K562 (cell line): ENCODE measurements at regions not wholly inside any gene's neighbourhood (a gene's known extent, or its start where the extent isn't known, plus 50 kb on each side); places are given as distances from the start of the nearest gene placed in this dataset.

ENCODE experiments used
- ATAC-seq: fragments of 200-7000 bp; cut with Tn5 transposase; 3 replicates; pipeline ENCODE4 v1.9.1; 2020; ENCODE audit warnings: moderate library complexity
- BruUV-seq: library from RNA; stranded (reverse); fragments of 400-500 nt; replicated peaks from 2 replicates; lab custom pipeline; 2021; lab: Mats Ljungman, UMichigan
- CTCF ChIA-PET: fragments of 300-600 bp; formaldehyde crosslinking; extraction: SDS; loops from one replicate; lab custom pipeline; 2021; ENCODE audit warnings: low intra/inter-chr PET ratio; lab: Yijun Ruan, JAX
- POLR2A ChIA-PET: fragments of 300-600, 350-650 bp; sonication (Branson Sonifier 250); formaldehyde crosslinking; extraction: SDS; loops from one replicate; lab custom pipeline; 2021; ENCODE audit warnings: antibody characterized with exemption, inconsistent platforms; lab: Yijun Ruan, JAX
- DNase-seq, 4 experiments: peaks; one replicate each; pipeline versions ENCODE4 v3.0.0 to v3.0.0-alpha.2; 2011 to 2018; ENCODE audit warnings: low spot score in 3 of 4, mixed read lengths in 3 of 4; ENCODE audit errors: extremely low read depth in 1 of 4
- FAIRE-seq: peaks from 2 replicates; lab custom pipeline; 2011; peaks lifted over from hg19 to GRCh38; lab: Jason Lieb, UNC
- H2AFZ ChIP-seq: 2 replicates; pipeline ENCODE4 v1.6.0; 2011; ENCODE audit warnings: low read depth, low read length, control low read depth, inconsistent platforms
- H3K27ac ChIP-seq: fragments of 200-600 bp; 3 replicates; pipeline ENCODE4 v1.8.0; 2011; ENCODE audit warnings: low read depth, mild to moderate bottlenecking, control low read depth, inconsistent platforms, low read length, moderate library complexity, mixed read lengths; ENCODE audit errors: extremely low read depth
- H3K27me3 ChIP-seq, 2 experiments: fragments of 300-600 bp in 1 of 2; 2 replicates in 1 of 2; 3 replicates in 1 of 2; pipeline versions ENCODE4 v1.6.0 to v1.8.0; 2011; ENCODE audit warnings: inconsistent platforms in 2 of 2, low read length in 2 of 2, mild to moderate bottlenecking in 1 of 2, mixed read lengths in 1 of 2, moderate library complexity in 1 of 2; ENCODE audit not compliant: control insufficient read depth in 2 of 2, insufficient read depth in 2 of 2
- H3K36me3 ChIP-seq: fragments of 300-600 bp; 3 replicates; pipeline ENCODE4 v1.8.0; 2011; ENCODE audit warnings: mild to moderate bottlenecking, low read length, inconsistent platforms; ENCODE audit not compliant: control insufficient read depth, insufficient read depth
- H3K4me1 ChIP-seq, 2 experiments: fragments of 200-600 bp in 1 of 2; replicated peaks in 1 of 2; 2 replicates in 1 of 2; 3 replicates in 1 of 2; pipeline versions ENCODE4 v1.5.1 to v1.8.0; 2011; ENCODE audit warnings: inconsistent platforms in 2 of 2, low read length in 2 of 2, mild to moderate bottlenecking in 1 of 2, mixed read lengths in 1 of 2, moderate library complexity in 1 of 2; ENCODE audit not compliant: control insufficient read depth in 2 of 2, insufficient read depth in 2 of 2
- H3K4me2 ChIP-seq: 2 replicates; pipeline ENCODE4 v1.6.1; 2011; ENCODE audit warnings: low read length, control low read depth, inconsistent platforms, mixed read lengths; ENCODE audit not compliant: insufficient read depth
- H3K4me3 ChIP-seq: fragments of 200-600 bp; sonication (generic), shearing (Covaris generic); 2 replicates; pipeline ENCODE4 v1.5.1; 2016; ENCODE audit warnings: control low read depth, inconsistent platforms
- H3K79me2 ChIP-seq: fragments of 200-600 bp; 3 replicates; pipeline ENCODE4 v1.8.0; 2011; ENCODE audit warnings: low read length, inconsistent platforms; ENCODE audit not compliant: control insufficient read depth, insufficient read depth
- H3K9ac ChIP-seq, 2 experiments: 2 replicates each; pipeline versions ENCODE4 v1.6.0 to v1.6.1; 2011; ENCODE audit warnings: low read depth in 2 of 2, low read length in 2 of 2, control low read depth in 1 of 2, inconsistent platforms in 1 of 2, mild to moderate bottlenecking in 1 of 2, mixed read lengths in 1 of 2; ENCODE audit not compliant: insufficient read depth in 1 of 2
- H3K9me1 ChIP-seq: one replicate; pipeline ENCODE4 v1.6.0; 2011; ENCODE audit warnings: inconsistent platforms, mild to moderate bottlenecking, low read length, moderate library complexity; ENCODE audit not compliant: control insufficient read depth, insufficient read depth
- H3K9me3 ChIP-seq: replicated peaks from 2 replicates; pipeline ENCODE4 v1.5.1; 2011; ENCODE audit warnings: low read depth, low read length, inconsistent platforms; ENCODE audit not compliant: control insufficient read depth, insufficient read depth
- H4K20me1 ChIP-seq: replicated peaks from 2 replicates; pipeline ENCODE4 v1.6.1; 2011; ENCODE audit warnings: low read length, inconsistent platforms, mixed read lengths; ENCODE audit not compliant: control insufficient read depth, insufficient read depth
- ARID2 ChIP-seq: fragments of 450-650 bp; IDR thresholded peaks from 2 replicates; pipeline ENCODE4 v1.6.1; 2017; ENCODE audit warnings: antibody characterized with exemption, mild to moderate bottlenecking
- BRD4 ChIP-seq: fragments of 200-600 bp; sonication (generic); IDR thresholded peaks from 2 replicates; pipeline ENCODE4 v1.6.1; 2017; ENCODE audit warnings: inconsistent platforms
- CCNT2 ChIP-seq: IDR thresholded peaks from 2 replicates; pipeline ENCODE4 v1.6.1; 2011; ENCODE audit warnings: borderline replicate concordance, low read depth, mild to moderate bottlenecking, moderate library complexity, mixed read lengths, low read length; ENCODE audit not compliant: insufficient read length; ENCODE audit errors: extremely low read depth
- CEBPB ChIP-seq: fragments of 450-650 bp; IDR thresholded peaks from 2 replicates; pipeline ENCODE4 v1.6.1; 2016; ENCODE audit warnings: missing genetic modification characterization, missing compliant biosample characterization
- CEBPG ChIP-seq, 3 experiments: fragments of 200-800 bp in 1 of 3; sonication (Bioruptor generic) in 1 of 3; sonication (generic) in 1 of 3; formaldehyde crosslinking in 1 of 3; IDR thresholded peaks in 2 of 3; conservative IDR thresholded peaks in 1 of 3; 2 replicates each; pipeline versions ENCODE4 v1.6.1 to v1.8.0; 2016 to 2022; ENCODE audit warnings: missing compliant biosample characterization in 2 of 3, missing genetic modification characterization in 2 of 3, mild to moderate bottlenecking in 1 of 3, missing genetic modification reagents in 1 of 3
- MBD2 ChIP-seq: sonication (generic); IDR thresholded peaks from 2 replicates; pipeline ENCODE4 v1.6.1; 2016; ENCODE audit warnings: low read depth, borderline replicate concordance
- NR1H2 ChIP-seq: sonication (generic); formaldehyde crosslinking; IDR thresholded peaks from 2 replicates; pipeline ENCODE4 v1.4.0; 2020; ENCODE audit warnings: mild to moderate bottlenecking, missing genetic modification reagents
- SMC3 ChIP-seq: conservative IDR thresholded peaks from 2 replicates; pipeline ENCODE4 v1.6.1; 2011; ENCODE audit warnings: low read depth, low read length, improper control_type of control experiment; ENCODE audit not compliant: insufficient read depth
- WGBS: fragments of 100-300 bp; shearing (Covaris generic); methylation state at CpG from one replicate; pipeline ENCODE4 v1.1.6; 2016; ENCODE audit warnings: low coverage, mixed read lengths; ENCODE audit not compliant: insufficient coverage; ENCODE audit errors: missing lambda C conversion rate; 5-methylcytosine and 5-hydroxymethylcytosine counted together
- in situ Hi-C: fragments of 300-500 bp; cut with MboI; formaldehyde crosslinking; loops from 4 replicates; pipeline ENCODE4 v1.15.0; 2018; ENCODE audit warnings: inconsistent platforms, mixed read lengths
- intact Hi-C: fragments of 100-400 bp; cut with micrococcal nuclease; formaldehyde crosslinking; loops from 2 replicates; pipeline ENCODE4 v1.14.2; 2022
- TF ChIP-seq, protein P1 (sequence below): IDR thresholded peaks from 2 replicates; pipeline ENCODE4 v1.6.1; 2011; ENCODE audit not compliant: insufficient read length; ENCODE audit errors: extremely low read depth
- TF ChIP-seq, protein P2 (sequence below): sonication (generic); formaldehyde crosslinking; IDR thresholded peaks from 2 replicates; pipeline ENCODE4 v1.8.1; 2023; ENCODE audit warnings: mild to moderate bottlenecking, missing genetic modification reagents

DNA sequence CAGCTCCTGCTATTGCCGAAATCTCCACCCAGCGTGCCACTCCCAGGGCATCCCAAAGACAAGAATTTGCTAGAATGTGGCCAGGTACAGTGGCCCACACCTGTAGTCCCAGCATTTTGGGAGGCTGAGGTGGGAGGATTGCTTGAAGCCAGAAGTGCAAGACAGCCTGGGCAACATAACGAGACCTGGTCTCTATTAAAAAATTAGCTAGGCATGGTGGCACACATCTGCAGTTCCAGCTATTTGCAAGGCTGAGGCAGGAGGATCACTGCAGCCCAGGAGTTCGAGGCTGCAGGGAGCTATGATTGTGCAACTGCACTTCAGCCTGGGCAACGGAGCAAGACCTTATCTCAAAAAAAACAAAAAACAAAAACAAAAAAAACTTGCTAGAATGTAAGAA lies 73.3 kb upstream of the LYZL2 start:
- in situ Hi-C loops = no loop called here
- Histone ChIP-seq H3K36me3 (no peaks in the 10 kb centered on the region), H3K4me3 (no peak overlapping the region), H3K9ac (no peak overlapping the region), H3K4me2 (no peak overlapping the region), H3K4me1 (no peaks in the 10 kb centered on the region; a peak in 1 of 5 replicates), H3K9me3 (no peaks in the 10 kb centered on the region), H4K20me1 (no peaks in the 10 kb centered on the region), H2AFZ (no peak overlapping the region), H3K79me2 (no peaks in the 10 kb centered on the region), H3K9me1 (no peaks in the 10 kb centered on the region), H3K27ac (no peak overlapping the region), H3K27me3 (peaks cover 23 to 45% of the 10 kb centered on the region in 2 experiments)
- 0% methylated on average over 5 of the region's 5 CpGs for WGBS
- no peak for FAIRE-seq
- no TSS peak for BruUV-seq
- no peak for DNase-seq
- intact Hi-C loops = no loop called here
- TF ChIP-seq BRD4 (no peak), NR1H2 (CRISPR knock-in tag) (no peak), SMC3 (no peak), MBD2 (no peak), ARID2 (no peak), CCNT2 (no peak), CEBPB (peak; percentile 65), CEBPG (CRISPR knock-in tag; IDR thresholded peaks at IDR 0.05) (no peak), CEBPG (tag; conservative IDR thresholded peaks at IDR 0.05 in 1 of 2, IDR thresholded peaks at IDR 0.05 in 1 of 2) (0 out of 4 replicates have a peak, but pooled peaks of 1 of the 2 experiments have one; percentile 8)
- TF ChIP-seq, protein P1, sequence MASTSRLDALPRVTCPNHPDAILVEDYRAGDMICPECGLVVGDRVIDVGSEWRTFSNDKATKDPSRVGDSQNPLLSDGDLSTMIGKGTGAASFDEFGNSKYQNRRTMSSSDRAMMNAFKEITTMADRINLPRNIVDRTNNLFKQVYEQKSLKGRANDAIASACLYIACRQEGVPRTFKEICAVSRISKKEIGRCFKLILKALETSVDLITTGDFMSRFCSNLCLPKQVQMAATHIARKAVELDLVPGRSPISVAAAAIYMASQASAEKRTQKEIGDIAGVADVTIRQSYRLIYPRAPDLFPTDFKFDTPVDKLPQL = no peak
- TF ChIP-seq, protein P2, sequence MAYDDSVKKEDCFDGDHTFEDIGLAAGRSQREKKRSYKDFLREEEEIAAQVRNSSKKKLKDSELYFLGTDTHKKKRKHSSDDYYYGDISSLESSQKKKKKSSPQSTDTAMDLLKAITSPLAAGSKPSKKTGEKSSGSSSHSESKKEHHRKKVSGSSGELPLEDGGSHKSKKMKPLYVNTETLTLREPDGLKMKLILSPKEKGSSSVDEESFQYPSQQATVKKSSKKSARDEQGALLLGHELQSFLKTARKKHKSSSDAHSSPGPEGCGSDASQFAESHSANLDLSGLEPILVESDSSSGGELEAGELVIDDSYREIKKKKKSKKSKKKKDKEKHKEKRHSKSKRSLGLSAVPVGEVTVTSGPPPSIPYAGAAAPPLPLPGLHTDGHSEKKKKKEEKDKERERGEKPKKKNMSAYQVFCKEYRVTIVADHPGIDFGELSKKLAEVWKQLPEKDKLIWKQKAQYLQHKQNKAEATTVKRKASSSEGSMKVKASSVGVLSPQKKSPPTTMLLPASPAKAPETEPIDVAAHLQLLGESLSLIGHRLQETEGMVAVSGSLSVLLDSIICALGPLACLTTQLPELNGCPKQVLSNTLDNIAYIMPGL (CRISPR knock-in tag) = no peak
- ChIA-PET POLR2A (interaction anchor here (0.7 kb wide), 1 partner anchor 67 kb away, joined by 4 read pairs; no protein-coding TSS in a partner anchor), CTCF (no interaction called here)
- no peak for ATAC-seq
